ENCODE measurements at regions not wholly inside any gene's neighbourhood (a gene's known extent, or its start where the extent isn't known, plus 50 kb on each side); places are given as distances from the start of the nearest gene placed in this dataset.

DNA sequence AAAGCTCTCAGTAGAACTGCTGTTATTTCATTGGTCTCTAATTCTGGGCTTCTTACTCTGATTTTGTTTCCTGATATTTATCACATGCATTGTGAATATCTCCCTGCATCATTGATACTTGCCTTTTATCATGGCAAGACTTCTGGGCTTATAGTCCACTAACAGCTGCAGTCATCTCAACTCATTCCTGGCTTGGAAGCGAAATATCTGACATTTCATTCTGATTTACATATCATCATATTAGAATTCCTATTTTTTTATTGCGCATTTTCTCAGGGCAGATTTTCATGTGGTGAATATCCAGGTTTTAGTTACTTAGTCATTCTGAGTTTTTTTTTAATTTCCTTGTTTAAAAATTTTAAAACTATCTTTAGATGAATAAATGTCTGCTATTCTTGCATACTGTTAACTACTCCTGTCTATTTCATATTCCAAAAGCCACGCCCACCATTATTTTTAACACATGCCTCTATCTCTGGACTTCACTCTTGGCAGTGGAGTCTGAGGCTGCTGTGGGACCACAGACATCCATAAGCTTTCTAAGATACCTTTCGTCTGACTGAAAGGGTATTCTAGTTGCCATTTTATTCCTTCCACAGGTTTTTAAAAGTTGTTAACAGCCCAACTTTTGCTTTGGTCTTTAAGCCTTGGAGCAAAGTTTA lies 164.5 kb downstream of the IRS1 start:
- in situ Hi-C loops (cut with HindIII; ENCODE audit: low sequenced_read_pairs), result no loop called here
- no peak for TF ChIP-seq CTCF (IDR thresholded peaks at IDR 0.05; ENCODE audit: low read depth, low read length)
- no peak for DNase-seq (ENCODE audit: low read depth, low spot score)
- no peak overlapping the region for H3K4me3 ChIP-seq (ENCODE audit: low read depth, low read length)

DNA sequence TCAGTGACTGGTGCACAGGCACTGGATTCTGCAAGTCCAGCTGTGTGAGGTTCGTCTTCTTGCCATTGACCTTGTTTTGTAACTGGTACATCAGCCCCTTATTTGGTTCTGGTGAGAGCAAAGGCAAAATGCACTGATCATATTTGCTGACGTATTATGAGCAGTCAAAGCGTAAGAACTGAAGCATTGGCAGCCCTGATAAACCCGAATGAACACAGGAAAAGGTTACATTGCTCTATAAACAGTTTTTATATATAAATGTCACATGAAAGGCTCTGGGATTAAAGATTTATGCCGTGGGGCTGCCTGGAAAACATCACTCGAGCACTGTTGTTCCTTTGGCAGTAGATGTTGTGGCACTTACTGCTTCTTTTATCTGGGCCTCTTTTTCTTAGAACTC lies 167.9 kb downstream of the IRS1 start:
- in situ Hi-C loops (cut with HindIII; ENCODE audit: low sequenced_read_pairs), result no loop called here
- no peak overlapping the region for H3K4me3 ChIP-seq (ENCODE audit: low read depth, low read length)
- no peak for TF ChIP-seq CTCF (IDR thresholded peaks at IDR 0.05; ENCODE audit: low read depth, low read length)
- DNase-seq (ENCODE audit: low read depth, low spot score), result no peak

DNA sequence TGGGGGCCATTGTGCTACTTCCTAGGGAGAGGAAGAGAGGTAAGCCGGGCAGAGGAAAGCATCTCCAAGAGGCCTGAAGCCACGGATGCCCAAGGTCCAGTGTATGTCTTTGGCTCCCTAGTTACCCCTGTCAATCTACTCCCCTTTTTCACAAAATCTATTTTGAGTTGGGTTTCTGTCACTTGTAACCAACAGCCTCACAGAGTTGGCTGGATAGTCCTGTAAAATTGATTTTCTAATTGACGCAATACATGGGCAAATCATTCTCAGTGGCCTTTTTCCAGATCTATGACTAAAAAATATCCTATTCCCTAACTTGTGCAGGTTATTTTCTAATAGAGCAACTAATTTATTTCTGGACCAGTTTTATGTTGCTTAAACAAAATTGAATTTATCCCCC lies 168.4 kb downstream of the IRS1 start:
- H3K4me3 ChIP-seq (ENCODE audit: low read depth, low read length), result no peak overlapping the region
- no peak for DNase-seq (ENCODE audit: low read depth, low spot score)
- in situ Hi-C loops (cut with HindIII; ENCODE audit: low sequenced_read_pairs), result no loop called here
- TF ChIP-seq CTCF (IDR thresholded peaks at IDR 0.05; ENCODE audit: low read depth, low read length), result no peak

- H3K4me3 ChIP-seq (ENCODE audit: low read depth, low read length), result no peak overlapping the region
- TF ChIP-seq CTCF (IDR thresholded peaks at IDR 0.05; ENCODE audit: low read depth, low read length), result no peak
- no peak for DNase-seq (ENCODE audit: low read depth, low spot score)
- in situ Hi-C loops (cut with HindIII; ENCODE audit: low sequenced_read_pairs), result no loop called here
Observed at GRCh38 chr2:226625946-226626345, 173.7 kb downstream of the IRS1 start.

DNA sequence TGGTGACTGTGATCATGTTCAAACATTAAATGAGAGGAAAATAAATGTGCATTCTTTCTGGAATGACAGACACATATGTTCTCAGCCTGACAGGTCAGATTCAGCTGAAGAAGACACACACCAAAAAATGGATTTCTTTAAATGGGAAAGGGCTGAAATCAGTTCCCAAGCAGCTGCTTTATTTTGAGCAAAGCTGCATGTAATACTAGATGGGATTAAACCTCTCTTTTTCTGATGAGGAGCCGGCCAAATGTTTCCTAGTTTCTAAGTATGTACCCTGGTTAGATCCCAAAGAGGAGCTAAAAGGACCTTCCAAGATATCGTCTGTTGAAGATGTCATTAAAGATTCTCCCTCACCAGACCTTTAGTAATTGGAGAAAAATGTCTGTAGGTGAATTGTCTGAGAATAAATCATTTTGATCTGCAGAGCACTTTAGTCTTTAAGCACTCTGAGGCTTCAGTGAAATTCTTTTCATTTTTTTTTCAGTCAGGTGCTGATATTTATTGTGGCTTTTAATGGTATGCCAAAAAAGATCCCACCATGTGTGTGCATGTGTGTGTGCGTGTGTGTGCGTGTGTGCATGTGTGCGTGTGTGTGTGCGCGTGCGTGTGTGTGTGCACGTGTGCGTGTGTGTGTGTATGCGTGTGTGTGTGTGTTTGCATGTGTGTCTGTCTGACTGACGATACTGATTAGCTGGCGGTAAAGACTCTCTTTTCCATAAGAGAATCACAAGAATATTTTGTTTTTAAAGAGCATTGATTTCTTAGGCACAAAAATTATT lies 175.8 kb downstream of the IRS1 start:
- no peak for TF ChIP-seq CTCF (IDR thresholded peaks at IDR 0.05; ENCODE audit: low read depth, low read length)
- no peak overlapping the region for H3K4me3 ChIP-seq (ENCODE audit: low read depth, low read length)
- no peak for DNase-seq (ENCODE audit: low read depth, low spot score)
- in situ Hi-C loops (cut with HindIII; ENCODE audit: low sequenced_read_pairs), result no loop called here

DNA sequence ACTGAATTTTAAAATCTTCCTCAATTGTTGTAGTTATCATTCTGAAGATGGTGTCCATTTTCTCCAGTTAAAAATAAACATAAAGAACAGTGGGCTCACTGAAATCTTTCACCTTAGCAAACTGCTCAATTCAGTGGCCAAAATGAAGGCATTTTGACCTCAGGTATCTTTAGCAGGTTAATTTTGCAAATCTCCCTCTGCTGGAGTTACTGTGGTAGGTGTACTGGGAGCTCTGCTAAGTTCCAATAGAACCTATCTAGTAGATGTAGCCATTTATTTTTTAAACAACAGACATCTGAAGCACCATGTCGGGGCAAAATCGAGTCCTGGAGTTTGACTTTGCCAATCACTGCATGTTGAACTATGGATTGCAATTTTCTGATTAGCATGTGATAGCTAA lies 177.1 kb downstream of the IRS1 start:
- in situ Hi-C loops (cut with HindIII; ENCODE audit: low sequenced_read_pairs), result no loop called here
- H3K4me3 ChIP-seq (ENCODE audit: low read depth, low read length), result no peak overlapping the region
- peak; percentile 24 for TF ChIP-seq CTCF (IDR thresholded peaks at IDR 0.05; ENCODE audit: low read depth, low read length)
- DNase-seq (ENCODE audit: low read depth, low spot score), result no peak
